Stomach (tissue), 4 donors: ENCODE measurements at regions not wholly inside any gene's neighbourhood (a gene's known extent, or its start where the extent isn't known, plus 50 kb on each side); places are given as distances from the start of the nearest gene placed in this dataset.

Source experiments
- EP300 ChIP-seq: sonication (generic); formaldehyde crosslinking; IDR thresholded peaks from one replicate; pipeline ENCODE4 v1.6.1; 2017; ENCODE audit warnings: antibody characterized with exemption
- POLR2A ChIP-seq, 4 donors: fragments of 450-650 bp; IDR thresholded peaks; one replicate each; pipeline ENCODE4 v1.6.1; 2016; ENCODE audit warnings: antibody characterized with exemption in 4 of 4, control low read depth in 2 of 4, mild to moderate bottlenecking in 1 of 4, moderate library complexity in 1 of 4
- POLR2AphosphoS5 ChIP-seq, 3 donors: sonication (generic); formaldehyde crosslinking; IDR thresholded peaks; one replicate each; pipeline ENCODE4 v1.6.1; 2016; ENCODE audit warnings: antibody characterized with exemption in 3 of 3
- TF ChIP-seq, protein P1 (sequence below), 7 experiments: fragments of 450-650 bp in 4 of 7; fragments of 200-600 bp in 3 of 7; sonication (generic) in 3 of 7; IDR thresholded peaks; one replicate each; pipeline ENCODE4 v1.5.1; 2016 to 2019; ENCODE audit warnings: antibody characterized with exemption in 7 of 7, control low read depth in 2 of 7, mild to moderate bottlenecking in 1 of 7

GRCh38 chr3:146368882-146369523 is 100.4 kb downstream of the PLSCR2 start:
- TF ChIP-seq, protein P1, sequence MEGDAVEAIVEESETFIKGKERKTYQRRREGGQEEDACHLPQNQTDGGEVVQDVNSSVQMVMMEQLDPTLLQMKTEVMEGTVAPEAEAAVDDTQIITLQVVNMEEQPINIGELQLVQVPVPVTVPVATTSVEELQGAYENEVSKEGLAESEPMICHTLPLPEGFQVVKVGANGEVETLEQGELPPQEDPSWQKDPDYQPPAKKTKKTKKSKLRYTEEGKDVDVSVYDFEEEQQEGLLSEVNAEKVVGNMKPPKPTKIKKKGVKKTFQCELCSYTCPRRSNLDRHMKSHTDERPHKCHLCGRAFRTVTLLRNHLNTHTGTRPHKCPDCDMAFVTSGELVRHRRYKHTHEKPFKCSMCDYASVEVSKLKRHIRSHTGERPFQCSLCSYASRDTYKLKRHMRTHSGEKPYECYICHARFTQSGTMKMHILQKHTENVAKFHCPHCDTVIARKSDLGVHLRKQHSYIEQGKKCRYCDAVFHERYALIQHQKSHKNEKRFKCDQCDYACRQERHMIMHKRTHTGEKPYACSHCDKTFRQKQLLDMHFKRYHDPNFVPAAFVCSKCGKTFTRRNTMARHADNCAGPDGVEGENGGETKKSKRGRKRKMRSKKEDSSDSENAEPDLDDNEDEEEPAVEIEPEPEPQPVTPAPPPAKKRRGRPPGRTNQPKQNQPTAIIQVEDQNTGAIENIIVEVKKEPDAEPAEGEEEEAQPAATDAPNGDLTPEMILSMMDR (IDR thresholded peaks at IDR 0.05) = no peak
- no peak for TF ChIP-seq POLR2AphosphoS5 (IDR thresholded peaks at IDR 0.05)
- no peak for TF ChIP-seq EP300
- TF ChIP-seq POLR2A (IDR thresholded peaks at IDR 0.05) = no peak
